Left ventricle myocardium inferior (tissue), 1 donor: ENCODE measurements at regions not wholly inside any gene's neighbourhood (a gene's known extent, or its start where the extent isn't known, plus 50 kb on each side); places are given as distances from the start of the nearest gene placed in this dataset.
"Not testable (repeated sequence)": the region's sequence is repeated elsewhere in the genome, so short reads cannot be mapped to it uniquely, and the experiment has no call there.

ENCODE experiments used
- DNase-seq: peaks from one replicate; pipeline ENCODE4 v3.0.0-alpha.2; 2020
- H3K27ac ChIP-seq: fragments of 200-600 bp; replicated peaks from 2 replicates; pipeline ENCODE4 v1.8.0; 2021
- H3K27me3 ChIP-seq: fragments of 200-600 bp; 2 replicates; pipeline ENCODE4 v1.8.0; 2021; ENCODE audit warnings: low read depth
- H3K36me3 ChIP-seq: fragments of 200-600 bp; 2 replicates; pipeline ENCODE4 v1.8.0; 2021
- H3K4me1 ChIP-seq: fragments of 200-600 bp; 2 replicates; pipeline ENCODE4 v1.8.0; 2021
- H3K4me3 ChIP-seq: fragments of 200-600 bp; 2 replicates; pipeline ENCODE4 v1.8.0; 2021; ENCODE audit warnings: mild to moderate bottlenecking, moderate library complexity
- H3K9me3 ChIP-seq: fragments of 200-600 bp; replicated peaks from 2 replicates; pipeline ENCODE4 v1.8.0; 2021
- intact Hi-C: fragments of 100-400 bp; cut with micrococcal nuclease; formaldehyde crosslinking; loops from one replicate; pipeline ENCODE4 v1.11.0; 2022
- TF ChIP-seq, protein P1 (sequence below): fragments of 200-600 bp; IDR thresholded peaks from 2 replicates; pipeline ENCODE4 v1.8.0; 2021; ENCODE audit warnings: antibody characterized with exemption, mild to moderate bottlenecking, borderline replicate concordance
- donor health status: DM: no; HTN: yes; CAD: no; lungs with severe emphysema.

DNA sequence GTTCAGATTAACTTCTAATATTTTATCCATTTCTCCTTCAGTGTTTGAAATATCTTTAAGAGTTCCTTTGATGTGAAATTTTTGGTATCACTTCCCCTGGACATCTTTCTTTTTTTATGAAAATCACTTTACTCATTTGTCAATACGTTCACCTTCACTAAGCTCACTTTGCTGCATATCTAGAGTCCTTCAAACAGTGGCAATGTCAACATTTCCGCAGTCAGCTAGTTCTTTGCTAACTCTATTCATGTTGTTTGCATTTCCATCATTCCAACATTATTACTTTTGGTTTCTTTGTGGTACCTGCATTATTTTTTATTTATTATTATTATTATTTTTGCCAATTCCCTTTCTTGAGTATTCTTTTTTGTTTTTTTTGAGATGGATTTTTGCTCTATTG lies 203.0 kb downstream of the GPAT3 start:
- H3K4me3 ChIP-seq: no peak overlapping the region
- H3K4me1 ChIP-seq: no peaks in the 10 kb centered on the region
- no peaks in the 10 kb centered on the region for H3K36me3 ChIP-seq
- no peaks in the 10 kb centered on the region for H3K9me3 ChIP-seq
- intact Hi-C loops: no loop called here
- no peak for DNase-seq
- H3K27me3 ChIP-seq: peaks cover 9% of the 10 kb centered on the region
- TF ChIP-seq, protein P1, sequence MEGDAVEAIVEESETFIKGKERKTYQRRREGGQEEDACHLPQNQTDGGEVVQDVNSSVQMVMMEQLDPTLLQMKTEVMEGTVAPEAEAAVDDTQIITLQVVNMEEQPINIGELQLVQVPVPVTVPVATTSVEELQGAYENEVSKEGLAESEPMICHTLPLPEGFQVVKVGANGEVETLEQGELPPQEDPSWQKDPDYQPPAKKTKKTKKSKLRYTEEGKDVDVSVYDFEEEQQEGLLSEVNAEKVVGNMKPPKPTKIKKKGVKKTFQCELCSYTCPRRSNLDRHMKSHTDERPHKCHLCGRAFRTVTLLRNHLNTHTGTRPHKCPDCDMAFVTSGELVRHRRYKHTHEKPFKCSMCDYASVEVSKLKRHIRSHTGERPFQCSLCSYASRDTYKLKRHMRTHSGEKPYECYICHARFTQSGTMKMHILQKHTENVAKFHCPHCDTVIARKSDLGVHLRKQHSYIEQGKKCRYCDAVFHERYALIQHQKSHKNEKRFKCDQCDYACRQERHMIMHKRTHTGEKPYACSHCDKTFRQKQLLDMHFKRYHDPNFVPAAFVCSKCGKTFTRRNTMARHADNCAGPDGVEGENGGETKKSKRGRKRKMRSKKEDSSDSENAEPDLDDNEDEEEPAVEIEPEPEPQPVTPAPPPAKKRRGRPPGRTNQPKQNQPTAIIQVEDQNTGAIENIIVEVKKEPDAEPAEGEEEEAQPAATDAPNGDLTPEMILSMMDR: no peak
- no peak overlapping the region for H3K27ac ChIP-seq

DNA sequence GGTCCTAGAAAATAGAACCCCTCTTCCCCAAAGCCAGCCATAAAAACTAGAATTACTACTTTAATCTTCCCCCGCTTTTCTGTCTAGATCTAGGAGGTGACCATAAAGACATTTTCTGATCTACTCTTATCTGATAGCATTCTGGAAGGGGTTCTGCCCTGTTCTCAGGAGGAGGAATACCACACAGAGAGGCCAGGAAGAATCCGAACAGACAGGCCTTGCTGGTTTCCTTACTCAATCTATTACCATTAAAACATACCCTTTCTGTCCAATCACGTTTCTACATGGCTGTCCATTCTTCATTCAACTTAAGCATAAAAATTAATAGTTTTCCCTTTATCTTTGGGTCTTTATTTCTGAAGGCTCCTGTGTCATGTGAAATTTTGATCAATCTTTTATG lies 198.7 kb downstream of the GPAT3 start:
- TF ChIP-seq, protein P1: no peak
- Histone ChIP-seq H3K4me3 (no peak overlapping the region), H3K36me3 (no peaks in the 10 kb centered on the region), H3K9me3 (peaks cover 14% of the 10 kb centered on the region), H3K27ac (no peak overlapping the region), H3K4me1 (no peaks in the 10 kb centered on the region), H3K27me3 (peaks cover 8% of the 10 kb centered on the region)
- intact Hi-C loops: no loop called here
- no peak for DNase-seq

DNA sequence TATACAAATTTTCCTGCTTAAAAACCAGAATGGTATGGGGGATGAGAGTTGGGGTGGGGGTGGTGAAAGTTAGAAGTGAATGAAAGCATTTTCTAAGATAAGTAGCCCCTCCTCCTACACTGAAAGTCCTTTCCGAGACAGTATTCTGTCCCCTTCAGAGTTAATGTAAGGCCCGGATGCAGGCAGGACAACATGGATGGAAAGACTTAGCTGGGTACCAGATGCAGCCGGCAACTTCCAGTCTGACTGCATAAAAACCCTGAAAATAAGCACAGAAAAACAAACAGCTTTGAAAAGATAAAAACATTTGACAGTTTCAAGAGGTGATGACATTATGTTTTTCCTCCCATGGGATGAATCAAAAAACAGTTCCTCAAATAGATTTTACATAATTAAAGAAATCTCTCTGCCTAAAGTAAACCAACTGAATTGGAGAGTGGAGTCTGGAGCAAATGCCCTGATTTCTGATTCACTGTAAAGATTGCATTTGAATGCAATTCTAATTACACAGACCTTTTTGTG lies 196.3 kb downstream of the GPAT3 start:
- TF ChIP-seq, protein P1: no peak
- intact Hi-C loops: no loop called here
- no peak for DNase-seq
- no peak overlapping the region for H3K4me3 ChIP-seq
- no peak overlapping the region for H3K27ac ChIP-seq
- H3K36me3 ChIP-seq: no peaks in the 10 kb centered on the region
- peaks cover 15% of the 10 kb centered on the region for H3K9me3 ChIP-seq
- H3K27me3 ChIP-seq: no peaks in the 10 kb centered on the region
- H3K4me1 ChIP-seq: no peaks in the 10 kb centered on the region

DNA sequence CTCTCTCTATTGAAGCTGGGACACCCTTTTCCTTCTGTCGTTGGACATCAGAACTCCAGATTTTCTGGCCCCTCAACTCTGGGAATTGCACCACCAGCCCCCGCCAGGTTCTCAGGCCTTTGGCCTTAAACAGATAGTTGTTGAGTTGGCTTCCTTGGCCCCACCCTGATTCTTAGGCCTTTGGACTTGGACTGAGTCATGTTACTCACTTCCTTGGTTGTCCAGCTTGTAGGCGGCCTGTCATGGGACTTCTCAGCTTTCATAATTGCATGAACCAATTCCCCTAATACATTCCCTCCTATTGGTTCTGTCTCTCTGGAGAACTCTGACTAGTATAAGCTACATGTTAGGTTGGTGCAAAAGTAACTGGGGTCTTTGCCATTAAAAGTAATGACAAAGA lies 195.7 kb downstream of the GPAT3 start:
- Histone ChIP-seq H3K4me1 (no peaks in the 10 kb centered on the region), H3K27ac (no peak overlapping the region), H3K36me3 (no peaks in the 10 kb centered on the region), H3K27me3 (no peaks in the 10 kb centered on the region), H3K4me3 (no peak overlapping the region), H3K9me3 (peaks cover 15% of the 10 kb centered on the region)
- DNase-seq: no peak
- intact Hi-C loops: no loop called here
- TF ChIP-seq, protein P1: no peak

DNA sequence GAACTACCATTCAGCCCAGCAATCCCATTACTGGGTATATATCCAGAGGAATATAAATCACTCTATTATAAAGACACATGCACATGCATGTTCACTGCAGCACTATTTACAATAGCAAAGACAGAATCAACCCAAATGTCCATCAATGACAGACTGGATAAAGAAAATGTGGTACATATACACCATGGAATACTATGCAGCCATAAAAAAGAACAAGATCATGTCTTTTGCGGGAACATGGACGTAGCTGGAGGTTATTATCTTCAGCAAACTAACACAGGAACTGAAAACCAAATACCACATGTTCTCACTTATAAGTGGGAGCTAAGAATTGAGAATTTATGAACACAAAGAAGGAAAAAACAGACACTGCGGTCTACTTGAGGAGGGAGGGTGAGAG lies 195.1 kb downstream of the GPAT3 start:
- peaks cover 15% of the 10 kb centered on the region for H3K9me3 ChIP-seq
- H3K36me3 ChIP-seq, H3K4me1 ChIP-seq, DNase-seq, intact Hi-C loops, H3K27me3 ChIP-seq, H3K27ac ChIP-seq, H3K4me3 ChIP-seq: not testable (repeated sequence)

DNA sequence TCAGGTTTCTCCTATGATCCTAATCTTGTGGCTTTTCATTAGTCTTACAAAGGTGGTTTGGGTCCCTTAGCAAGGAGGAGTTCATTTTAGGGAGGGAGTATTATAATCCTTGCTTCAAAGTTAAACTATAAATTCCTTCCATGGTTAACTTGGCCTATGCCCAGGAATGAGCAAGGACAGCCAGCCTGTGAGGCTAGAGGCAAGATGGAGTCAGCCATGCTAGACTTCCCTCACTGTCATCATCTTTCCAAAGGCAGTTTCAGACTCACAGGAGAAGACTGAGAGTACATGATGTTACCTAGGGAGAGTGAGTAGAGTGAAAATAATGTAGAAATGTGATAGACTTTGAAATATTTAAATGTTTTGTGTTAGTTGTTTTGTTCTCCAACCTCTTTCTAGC lies 192.3 kb downstream of the GPAT3 start:
- Histone ChIP-seq H3K4me3 (no peak overlapping the region), H3K27ac (no peak overlapping the region), H3K9me3 (peaks cover 15% of the 10 kb centered on the region), H3K27me3 (no peaks in the 10 kb centered on the region), H3K36me3 (no peaks in the 10 kb centered on the region), H3K4me1 (no peaks in the 10 kb centered on the region)
- no peak for DNase-seq
- intact Hi-C loops: no loop called here
- TF ChIP-seq, protein P1: no peak
